ENCODE measurements at regions not wholly inside any gene's neighbourhood (a gene's known extent, or its start where the extent isn't known, plus 50 kb on each side); places are given as distances from the start of the nearest gene placed in this dataset.

DNA sequence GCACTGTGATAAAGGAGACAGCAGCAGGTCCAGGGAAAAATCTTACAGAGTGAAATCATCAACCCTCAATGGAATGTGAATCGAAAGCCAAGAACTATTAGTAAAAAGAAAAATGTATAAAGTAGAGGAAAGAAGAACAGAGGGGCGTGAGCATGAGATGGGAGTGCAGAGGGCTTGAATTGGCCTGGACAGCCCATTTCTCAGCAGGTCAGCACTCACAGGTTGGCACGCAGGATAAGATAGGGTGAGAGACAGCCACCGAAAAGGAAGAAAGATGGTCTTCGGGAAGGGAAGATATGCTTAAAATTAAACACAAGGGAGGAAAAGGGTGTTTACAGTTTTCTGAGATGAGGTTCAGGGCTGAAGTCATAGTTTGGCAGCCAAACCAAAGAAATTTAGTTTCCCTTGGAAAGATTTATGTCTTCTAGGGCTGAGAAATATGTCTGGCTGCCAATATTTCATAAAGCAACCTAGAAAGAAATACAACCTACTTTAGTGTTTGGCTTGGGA, 524.7 kb downstream of the SPATA31D1 start:
- Histone ChIP-seq H3K27me3 (no peaks in the 10 kb centered on the region), H3K36me3 (no peaks in the 10 kb centered on the region), H3K9me3 (no peaks in the 10 kb centered on the region), H3K27ac (peak overlapping the region; percentile 40 to 66 (median 60)), H3K4me3 (no peak overlapping the region), H3K4me1 (peaks cover 0 to 37% (median 13%) of the 10 kb centered on the region in 4 donors)
- WGBS, 2 donors: 59 to 84% methylated on average over 5 of the region's 5 CpGs
- intact Hi-C loops (cut with DNase I): no loop called here
- TF ChIP-seq, protein P1, sequence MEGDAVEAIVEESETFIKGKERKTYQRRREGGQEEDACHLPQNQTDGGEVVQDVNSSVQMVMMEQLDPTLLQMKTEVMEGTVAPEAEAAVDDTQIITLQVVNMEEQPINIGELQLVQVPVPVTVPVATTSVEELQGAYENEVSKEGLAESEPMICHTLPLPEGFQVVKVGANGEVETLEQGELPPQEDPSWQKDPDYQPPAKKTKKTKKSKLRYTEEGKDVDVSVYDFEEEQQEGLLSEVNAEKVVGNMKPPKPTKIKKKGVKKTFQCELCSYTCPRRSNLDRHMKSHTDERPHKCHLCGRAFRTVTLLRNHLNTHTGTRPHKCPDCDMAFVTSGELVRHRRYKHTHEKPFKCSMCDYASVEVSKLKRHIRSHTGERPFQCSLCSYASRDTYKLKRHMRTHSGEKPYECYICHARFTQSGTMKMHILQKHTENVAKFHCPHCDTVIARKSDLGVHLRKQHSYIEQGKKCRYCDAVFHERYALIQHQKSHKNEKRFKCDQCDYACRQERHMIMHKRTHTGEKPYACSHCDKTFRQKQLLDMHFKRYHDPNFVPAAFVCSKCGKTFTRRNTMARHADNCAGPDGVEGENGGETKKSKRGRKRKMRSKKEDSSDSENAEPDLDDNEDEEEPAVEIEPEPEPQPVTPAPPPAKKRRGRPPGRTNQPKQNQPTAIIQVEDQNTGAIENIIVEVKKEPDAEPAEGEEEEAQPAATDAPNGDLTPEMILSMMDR (IDR thresholded peaks at IDR 0.05): no peak
- peak in 2 of 4 donors; percentile 59 to 62 for TF ChIP-seq POLR2AphosphoS5 (IDR thresholded peaks at IDR 0.05)
- no peak for TF ChIP-seq POLR2A (IDR thresholded peaks at IDR 0.05)
- TF ChIP-seq EP300 (IDR thresholded peaks at IDR 0.05): no peak
- no peak for DNase-seq

DNA sequence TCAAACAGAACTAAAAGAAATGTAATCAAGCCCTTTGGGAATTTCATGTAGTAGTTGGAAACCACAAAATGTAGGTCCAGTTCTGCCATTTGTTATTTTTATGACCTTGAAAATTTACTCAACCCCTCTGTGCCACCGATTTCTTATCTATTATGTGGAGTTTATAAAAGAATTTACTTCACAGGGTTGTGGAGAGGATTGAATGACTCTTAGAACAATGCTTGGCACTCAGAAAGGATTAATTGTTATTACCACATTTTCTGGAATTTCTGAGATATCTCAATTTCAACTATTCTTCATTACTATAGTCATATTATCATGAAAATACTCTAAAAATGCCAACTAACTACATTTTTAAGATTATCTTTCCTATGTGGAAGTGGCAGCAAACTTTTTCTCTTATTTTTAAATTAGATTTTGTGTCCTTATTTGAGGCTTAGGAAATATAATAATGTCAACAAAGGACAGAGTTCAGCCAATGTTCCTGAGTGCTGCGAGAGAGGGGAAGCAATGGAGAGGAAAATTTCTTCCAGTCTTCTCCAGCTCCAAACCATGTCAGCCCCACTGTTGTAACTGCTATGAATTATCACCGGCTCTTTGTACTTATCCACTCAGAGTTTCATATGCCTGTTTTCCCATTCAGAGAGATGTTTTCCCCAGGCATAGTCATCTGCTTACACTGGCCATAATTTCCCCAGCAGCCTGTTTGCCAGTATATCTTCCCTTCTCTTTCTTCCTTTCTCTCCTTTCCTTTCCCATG, 525.6 kb downstream of the SPATA31D1 start:
- 61 to 66% methylated on average over 3 of the region's 3 CpGs for WGBS, 2 donors

DNA sequence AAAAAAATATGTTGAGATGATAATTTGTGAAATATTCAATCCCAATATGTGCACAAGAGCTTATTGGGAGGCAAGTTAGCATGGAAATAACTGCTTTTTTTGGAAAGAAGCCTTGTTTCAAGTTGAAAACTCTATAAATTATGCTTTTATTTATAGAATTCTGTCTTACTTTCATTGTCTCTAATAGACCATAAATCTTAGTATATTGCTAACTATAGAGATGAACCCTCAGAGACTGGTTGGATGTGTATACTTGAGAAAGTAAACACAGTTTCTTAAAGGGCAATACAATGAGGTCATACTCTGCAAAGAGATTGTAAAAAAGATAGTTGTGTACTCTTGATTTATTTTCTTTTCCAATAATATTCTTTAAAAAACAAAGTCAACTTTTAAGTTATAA, 530.3 kb downstream of the SPATA31D1 start:
- TF ChIP-seq EP300 (IDR thresholded peaks at IDR 0.05) (no peak), POLR2A (IDR thresholded peaks at IDR 0.05) (no peak), POLR2AphosphoS5 (IDR thresholded peaks at IDR 0.05) (no peak)
- TF ChIP-seq, protein P1 (IDR thresholded peaks at IDR 0.05): no peak
- intact Hi-C loops (cut with DNase I): no loop called here
- H3K4me1 ChIP-seq: peaks cover 0 to 35% (median 15%) of the 10 kb centered on the region in 4 donors
- H3K9me3 ChIP-seq: no peaks in the 10 kb centered on the region
- DNase-seq: no peak
- no peak overlapping the region for H3K4me3 ChIP-seq
- no peak overlapping the region for H3K27ac ChIP-seq
- H3K36me3 ChIP-seq: no peaks in the 10 kb centered on the region
- no peaks in the 10 kb centered on the region for H3K27me3 ChIP-seq

More for the DNA sequence above, 525.6 kb downstream of the SPATA31D1 start:
- no peaks in the 10 kb centered on the region for H3K9me3 ChIP-seq
- H3K36me3 ChIP-seq: no peaks in the 10 kb centered on the region
- intact Hi-C loops (cut with DNase I): no loop called here
- DNase-seq: no peak
- peak overlapping the region; percentile 40 to 66 (median 60) for H3K27ac ChIP-seq
- no peak overlapping the region for H3K4me3 ChIP-seq
- TF ChIP-seq, protein P1 (IDR thresholded peaks at IDR 0.05): no peak
- TF ChIP-seq POLR2AphosphoS5 (IDR thresholded peaks at IDR 0.05): peak in 3 of 4 donors; percentile 10 to 24 (median 20)
- no peak for TF ChIP-seq EP300 (IDR thresholded peaks at IDR 0.05)
- TF ChIP-seq POLR2A (IDR thresholded peaks at IDR 0.05): no peak
- H3K4me1 ChIP-seq: peaks cover 0 to 46% (median 19%) of the 10 kb centered on the region in 4 donors
- no peaks in the 10 kb centered on the region for H3K27me3 ChIP-seq

DNA sequence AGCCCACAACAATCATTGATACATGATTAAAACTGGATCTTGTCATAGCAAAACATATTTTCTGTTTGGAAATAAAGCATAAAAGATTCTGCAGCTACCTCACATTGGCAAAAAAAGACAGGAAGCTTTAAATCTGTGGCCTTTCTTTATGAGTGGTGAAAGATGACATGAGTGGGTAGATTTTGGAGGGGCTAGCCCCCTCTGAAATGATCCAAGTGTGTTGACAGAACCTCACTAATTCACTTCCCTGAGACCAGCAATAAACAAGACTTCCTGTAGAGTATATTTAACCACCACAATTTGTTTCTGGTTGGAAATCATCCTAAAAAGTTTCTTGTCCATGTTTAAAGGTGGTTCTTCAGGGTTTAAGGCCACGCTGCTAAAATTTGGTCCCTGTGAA, 530.8 kb downstream of the SPATA31D1 start:
- intact Hi-C loops (cut with DNase I): no loop called here
- no peaks in the 10 kb centered on the region for H3K36me3 ChIP-seq
- H3K27me3 ChIP-seq: no peaks in the 10 kb centered on the region
- H3K9me3 ChIP-seq: no peaks in the 10 kb centered on the region
- no peak overlapping the region for H3K27ac ChIP-seq
- TF ChIP-seq EP300 (IDR thresholded peaks at IDR 0.05): no peak
- TF ChIP-seq, protein P1 (IDR thresholded peaks at IDR 0.05): no peak
- no peak for TF ChIP-seq POLR2A (IDR thresholded peaks at IDR 0.05)
- no peak for TF ChIP-seq POLR2AphosphoS5 (IDR thresholded peaks at IDR 0.05)
- H3K4me3 ChIP-seq: no peak overlapping the region
- no peak for DNase-seq
- peaks cover 0 to 30% (median 13%) of the 10 kb centered on the region in 4 donors for H3K4me1 ChIP-seq
- WGBS, 2 donors: 74 to 89% methylated on average over 1 of the region's 1 CpG
